Muscle of leg (tissue), 3 donors: ENCODE measurements at regions not wholly inside any gene's neighbourhood (a gene's known extent, or its start where the extent isn't known, plus 50 kb on each side); places are given as distances from the start of the nearest gene placed in this dataset.

Experiments used
- DNase-seq: peaks from one replicate; pipeline ENCODE4 v3.0.0; 2013
- H3K27ac ChIP-seq: one replicate; pipeline ENCODE4 v1.5.1; 2013; ENCODE audit warnings: mild to moderate bottlenecking, low read length, control low read depth
- H3K27me3 ChIP-seq: one replicate; pipeline ENCODE4 v1.6.1; 2013; ENCODE audit warnings: low read length; ENCODE audit not compliant: control insufficient read depth, insufficient read depth
- H3K36me3 ChIP-seq: one replicate; pipeline ENCODE4 v1.6.1; 2013; ENCODE audit warnings: low read length; ENCODE audit not compliant: control insufficient read depth, insufficient read depth
- H3K4me1 ChIP-seq: one replicate; pipeline ENCODE4 v1.6.1; 2013; ENCODE audit warnings: low read length; ENCODE audit not compliant: control insufficient read depth, insufficient read depth
- H3K4me3 ChIP-seq: one replicate; pipeline ENCODE4 v1.5.1; 2013; ENCODE audit warnings: low read length, control low read depth
- H3K9me3 ChIP-seq: replicated peaks from 2 replicates; pipeline ENCODE4 v1.6.1; 2013; ENCODE audit warnings: low read depth, low read length; ENCODE audit not compliant: control insufficient read depth
- WGBS: methylation state at CpG from one replicate; pipeline ENCODE4 v1.1.5; 2013; ENCODE audit warnings: missing lambda C conversion rate; ENCODE audit not compliant: insufficient coverage; 5-methylcytosine and 5-hydroxymethylcytosine counted together

DNA sequence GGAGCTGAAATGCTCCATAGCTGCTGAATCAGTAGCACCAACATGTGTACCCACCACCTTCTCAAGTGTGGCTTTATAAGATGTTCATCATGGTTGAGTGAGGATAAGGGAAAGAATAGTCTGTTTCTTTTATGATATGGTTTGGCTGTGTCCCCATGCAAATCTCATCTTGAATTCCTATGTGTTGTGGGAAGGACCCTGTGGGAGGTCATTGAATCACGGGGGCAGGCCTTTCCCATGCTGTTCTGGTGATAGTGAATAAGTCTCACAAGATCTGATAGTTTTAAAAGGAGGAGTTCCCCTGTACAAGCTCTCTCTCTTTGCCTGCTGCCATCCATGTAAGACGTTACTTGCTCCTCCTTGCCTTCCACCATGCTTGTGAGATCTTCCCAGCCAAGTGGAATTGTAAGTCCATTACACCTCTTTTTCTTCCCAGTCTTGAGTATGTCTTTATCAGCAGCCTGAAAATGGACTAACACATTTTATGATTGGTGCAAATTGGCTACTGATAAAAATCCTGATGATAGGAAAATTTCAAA, 799.9 kb downstream of the TNS3 start:
- Histone ChIP-seq H3K4me1 (no peaks in the 10 kb centered on the region), H3K36me3 (no peaks in the 10 kb centered on the region), H3K4me3 (no peak overlapping the region), H3K27ac (no peak overlapping the region), H3K9me3 (no peaks in the 10 kb centered on the region), H3K27me3 (no peaks in the 10 kb centered on the region)
- WGBS, result no CpG with 5 or more reads among the region's 2 CpGs
- DNase-seq, result no peak

GRCh38 chr7:46776790-46777189, 805.1 kb downstream of the TNS3 start:
- H3K9me3 ChIP-seq, result no peaks in the 10 kb centered on the region
- H3K4me1 ChIP-seq, result no peaks in the 10 kb centered on the region
- DNase-seq, result no peak
- no CpG with 5 or more reads among the region's 1 CpG for WGBS
- H3K36me3 ChIP-seq, result no peaks in the 10 kb centered on the region
- no peaks in the 10 kb centered on the region for H3K27me3 ChIP-seq
- H3K4me3 ChIP-seq, result no peak overlapping the region
- no peak overlapping the region for H3K27ac ChIP-seq

GRCh38 chr7:46775776-46776175, 806.1 kb downstream of the TNS3 start:
- WGBS, result 29% methylated on average over 1 of the region's 2 CpGs
- no peak for DNase-seq
- Histone ChIP-seq H3K27me3 (no peaks in the 10 kb centered on the region), H3K36me3 (no peaks in the 10 kb centered on the region), H3K4me1 (no peaks in the 10 kb centered on the region), H3K27ac (no peak overlapping the region), H3K4me3 (no peak overlapping the region), H3K9me3 (no peaks in the 10 kb centered on the region)

DNA sequence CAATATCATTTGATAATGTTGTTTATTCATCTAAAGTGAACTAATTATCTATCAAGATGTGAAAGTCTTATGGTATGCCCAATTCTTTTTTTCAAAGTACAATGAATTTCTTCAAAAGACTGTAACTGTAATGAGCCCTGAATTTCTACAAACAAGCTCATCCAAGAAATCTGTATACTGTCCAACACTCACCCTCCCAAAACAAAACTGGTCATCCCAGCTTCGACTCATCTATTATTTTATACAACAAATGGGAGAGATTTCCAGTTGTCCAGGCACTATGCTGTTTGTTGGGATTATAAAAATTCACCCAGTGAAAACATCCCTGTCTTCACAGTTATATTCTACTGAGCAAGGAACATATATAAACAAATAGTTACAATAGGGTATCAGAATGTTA, 806.9 kb downstream of the TNS3 start:
- Histone ChIP-seq H3K36me3 (no peaks in the 10 kb centered on the region), H3K27ac (no peak overlapping the region), H3K4me3 (no peak overlapping the region), H3K27me3 (no peaks in the 10 kb centered on the region), H3K9me3 (no peaks in the 10 kb centered on the region), H3K4me1 (no peaks in the 10 kb centered on the region)
- no CpG with 5 or more reads among the region's 1 CpG for WGBS
- DNase-seq, result no peak

DNA sequence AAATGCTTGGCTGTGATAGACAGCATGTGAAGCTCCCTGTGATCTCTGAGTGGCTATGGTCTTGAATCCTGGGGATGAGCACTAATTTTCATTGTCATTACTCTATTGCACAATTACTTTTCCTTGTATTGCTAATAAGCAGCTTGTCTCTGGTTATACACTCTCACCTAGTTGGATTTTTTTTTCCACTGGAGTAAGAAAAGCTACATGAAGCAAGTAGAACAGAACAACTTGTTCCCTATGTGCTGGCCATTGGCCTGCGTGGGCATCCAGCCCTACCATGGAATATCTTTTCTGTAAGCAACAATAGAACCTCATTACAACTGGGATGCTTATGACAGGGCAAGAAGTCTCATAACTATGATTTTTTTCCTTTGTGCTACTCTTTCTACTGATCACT, 807.4 kb downstream of the TNS3 start:
- Histone ChIP-seq H3K4me1 (no peaks in the 10 kb centered on the region), H3K27me3 (no peaks in the 10 kb centered on the region), H3K36me3 (no peaks in the 10 kb centered on the region), H3K9me3 (no peaks in the 10 kb centered on the region), H3K4me3 (no peak overlapping the region), H3K27ac (no peak overlapping the region)
- WGBS, result no CpG with 5 or more reads among the region's 1 CpG
- DNase-seq, result no peak

DNA sequence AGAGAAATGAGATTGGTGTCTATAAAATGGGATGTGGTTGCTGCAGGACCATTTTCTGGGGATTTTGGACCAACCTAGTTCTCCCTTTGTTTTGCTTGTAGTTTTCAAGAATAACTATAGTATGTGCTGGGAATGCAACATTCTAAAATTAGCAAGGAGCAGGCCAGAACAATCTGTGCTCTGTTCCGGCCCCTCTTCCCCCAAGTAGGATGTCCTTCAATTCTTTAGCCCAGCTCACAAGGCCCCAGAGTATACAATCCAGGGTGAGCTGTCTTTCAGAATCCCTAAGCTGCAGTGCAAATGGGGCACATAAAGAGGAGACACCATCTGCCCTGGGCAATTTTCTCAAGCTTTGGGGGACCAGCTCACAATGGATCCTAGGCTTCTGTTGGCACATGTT, 809.1 kb downstream of the TNS3 start:
- H3K27ac ChIP-seq, result no peak overlapping the region

DNA sequence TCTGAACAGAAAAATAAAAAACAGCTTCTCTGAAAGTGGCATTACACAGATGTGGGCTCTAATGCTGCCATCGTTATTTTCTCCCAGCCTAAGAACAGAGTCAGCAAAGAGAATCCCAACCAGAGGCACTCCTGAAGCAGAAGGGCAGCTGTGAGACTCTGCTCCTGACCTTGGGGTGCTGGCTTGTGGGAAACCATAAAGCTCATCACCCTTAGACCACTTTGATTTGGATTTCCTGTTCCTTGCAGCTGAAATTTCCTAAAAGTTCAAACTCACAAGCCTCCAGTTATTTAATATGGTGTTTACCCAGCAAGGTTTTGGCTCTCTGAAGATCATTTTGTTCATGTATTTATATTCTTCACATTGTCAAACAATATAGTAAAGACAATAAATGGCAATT, 814.8 kb downstream of the TNS3 start:
- 40% methylated on average over 1 of the region's 1 CpG for WGBS

More for the DNA sequence above, 809.1 kb downstream of the TNS3 start:
- H3K4me3 ChIP-seq, result no peak overlapping the region
- no peaks in the 10 kb centered on the region for H3K9me3 ChIP-seq
- WGBS, result no CpG with 5 or more reads among the region's 1 CpG
- no peaks in the 10 kb centered on the region for H3K36me3 ChIP-seq
- no peaks in the 10 kb centered on the region for H3K4me1 ChIP-seq
- no peak for DNase-seq
- H3K27me3 ChIP-seq, result no peaks in the 10 kb centered on the region

DNA sequence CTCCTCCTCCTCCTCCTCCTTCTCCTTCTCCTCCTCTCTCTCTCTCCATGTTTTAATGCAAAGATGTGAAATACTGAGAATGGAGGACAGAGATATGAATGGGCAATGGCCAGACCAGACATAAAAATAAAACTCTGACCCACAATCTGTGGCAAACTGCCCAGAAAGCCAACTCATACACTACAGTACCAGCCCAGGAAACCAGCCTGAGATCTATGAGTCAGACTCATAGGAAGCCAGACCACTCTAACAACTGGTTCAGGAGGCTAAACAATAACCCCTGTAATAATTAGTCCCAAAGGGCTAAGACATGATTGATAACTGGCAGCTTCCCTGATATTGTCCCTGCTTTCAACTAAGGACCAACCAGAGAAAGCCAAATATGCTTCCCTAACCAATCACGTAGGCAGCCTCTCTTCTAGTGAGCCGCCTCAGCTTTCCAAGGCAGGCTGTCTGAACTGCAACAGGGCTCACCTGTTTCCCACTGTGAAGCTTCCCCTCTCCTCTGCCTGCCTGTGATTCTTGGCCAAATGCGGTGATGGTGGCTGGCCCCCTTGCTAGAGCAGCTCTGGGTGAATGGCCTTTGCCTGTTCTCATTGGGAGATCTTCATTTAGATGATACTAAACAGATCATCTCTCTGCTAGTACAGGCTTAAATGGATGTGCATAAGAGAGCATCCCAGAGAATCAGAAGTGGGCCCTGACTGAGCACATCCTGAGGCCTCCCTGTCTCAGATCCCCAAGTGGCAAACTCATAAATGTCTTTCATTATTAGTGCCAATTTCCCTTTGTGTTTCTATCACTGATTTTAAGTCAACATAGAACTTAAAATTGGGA, 817.6 kb downstream of the TNS3 start:
- H3K27me3 ChIP-seq, result no peaks in the 10 kb centered on the region
- H3K9me3 ChIP-seq, result no peaks in the 10 kb centered on the region
- no peak overlapping the region for H3K4me3 ChIP-seq
- no peaks in the 10 kb centered on the region for H3K36me3 ChIP-seq
- no peaks in the 10 kb centered on the region for H3K4me1 ChIP-seq
- WGBS, result no CpG with 5 or more reads among the region's 3 CpGs
- no peak overlapping the region for H3K27ac ChIP-seq
- DNase-seq, result peak; percentile 49

More for the DNA sequence above, 814.8 kb downstream of the TNS3 start:
- H3K27ac ChIP-seq, result no peak overlapping the region
- no peaks in the 10 kb centered on the region for H3K27me3 ChIP-seq
- DNase-seq, result no peak
- H3K9me3 ChIP-seq, result no peaks in the 10 kb centered on the region
- H3K36me3 ChIP-seq, result no peaks in the 10 kb centered on the region
- no peaks in the 10 kb centered on the region for H3K4me1 ChIP-seq
- no peak overlapping the region for H3K4me3 ChIP-seq

- H3K27ac ChIP-seq, result no peak overlapping the region
- no peak for DNase-seq
- H3K4me1 ChIP-seq, result no peaks in the 10 kb centered on the region
- H3K9me3 ChIP-seq, result no peaks in the 10 kb centered on the region
- no peaks in the 10 kb centered on the region for H3K27me3 ChIP-seq
- WGBS, result no CpG with 5 or more reads among the region's 3 CpGs
- H3K36me3 ChIP-seq, result no peaks in the 10 kb centered on the region
- no peak overlapping the region for H3K4me3 ChIP-seq
Measured at GRCh38 chr7:46763344-46763743, 818.6 kb downstream of the TNS3 start.

DNA sequence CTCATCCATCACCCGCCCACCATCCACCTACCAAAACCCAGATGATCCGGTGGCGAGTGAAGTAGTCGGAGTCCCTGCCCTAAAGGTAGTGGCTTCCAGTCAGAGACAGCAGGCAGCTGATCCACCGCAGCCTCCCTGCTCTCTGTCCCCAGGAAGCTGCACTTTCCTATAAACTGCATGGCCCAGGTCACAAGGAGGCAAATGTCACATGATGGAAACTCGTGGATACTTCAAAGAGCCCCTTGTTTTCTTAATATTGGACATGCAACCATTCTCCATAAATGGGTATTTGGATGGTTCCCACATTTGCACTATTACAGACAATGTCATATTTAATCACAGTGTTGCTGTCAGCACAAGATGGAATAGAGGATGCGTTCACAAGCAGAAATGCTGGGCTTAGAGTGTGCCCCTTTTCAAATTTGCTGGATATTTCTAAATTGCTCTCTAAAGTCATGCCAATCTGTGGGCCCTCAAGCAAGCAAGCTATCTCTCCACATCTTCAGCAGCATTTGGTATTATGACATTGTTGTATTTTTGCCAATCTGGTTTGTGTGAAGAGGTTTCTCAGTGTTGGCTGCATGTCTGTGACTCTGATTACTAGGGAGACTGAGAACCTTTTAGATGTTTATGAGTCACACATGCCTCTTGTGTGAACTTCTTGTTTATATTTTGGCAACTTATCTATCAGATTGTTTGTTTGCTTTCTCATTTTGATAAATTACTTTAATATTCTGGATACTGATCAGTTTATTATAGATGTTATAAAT, 822.0 kb downstream of the TNS3 start:
- no peaks in the 10 kb centered on the region for H3K4me1 ChIP-seq
- H3K27me3 ChIP-seq, result no peaks in the 10 kb centered on the region
- DNase-seq, result no peak
- H3K9me3 ChIP-seq, result no peaks in the 10 kb centered on the region
- no peak overlapping the region for H3K27ac ChIP-seq
- WGBS, result 90% methylated on average over 5 of the region's 7 CpGs
- no peaks in the 10 kb centered on the region for H3K36me3 ChIP-seq
- no peak overlapping the region for H3K4me3 ChIP-seq
